A673 (cell line): ENCODE measurements at regions not wholly inside any gene's neighbourhood (a gene's known extent, or its start where the extent isn't known, plus 50 kb on each side); places are given as distances from the start of the nearest gene placed in this dataset.

Experiments
- BruUV-seq: library from RNA; stranded (reverse); fragments of 400-500 nt; replicated peaks from 2 replicates; lab custom pipeline; 2021; lab: Mats Ljungman, UMichigan
- CTCF ChIA-PET: fragments of 300-600 bp; sonication (Branson Sonifier 250); formaldehyde crosslinking; loops from one replicate; lab custom pipeline; 2022; ENCODE audit warnings: antibody characterized with exemption; lab: Charles Lee
- POLR2A ChIA-PET: fragments of 300-600 bp; sonication (Branson Sonifier 250); formaldehyde crosslinking; loops from one replicate; lab custom pipeline; 2022; ENCODE audit warnings: antibody characterized with exemption; ENCODE audit not compliant: low non-redundant PET; lab: Charles Lee
- DNase-seq: peaks from one replicate; pipeline ENCODE4 v3.0.0-alpha.2; 2015; ENCODE audit warnings: low spot score
- H3K27ac ChIP-seq: fragments of 200-600 bp; sonication (generic); 2 replicates; pipeline ENCODE4 v1.5.1; 2016; ENCODE audit warnings: mixed run types, low read depth, mild to moderate bottlenecking, mixed read lengths, antibody characterized with exemption, low read length; ENCODE audit not compliant: poor library complexity, severe bottlenecking
- H3K27me3 ChIP-seq: fragments of 200-600 bp; sonication (generic); replicated peaks from 2 replicates; pipeline ENCODE4 v1.6.1; 2017; ENCODE audit warnings: mixed run types, low read depth, mild to moderate bottlenecking, mixed read lengths, antibody characterized with exemption, low read length; ENCODE audit not compliant: insufficient read depth, poor library complexity
- H3K36me3 ChIP-seq: fragments of 200-600 bp; sonication (generic); 2 replicates; pipeline ENCODE4 v1.6.1; 2016; ENCODE audit warnings: mixed run types, mild to moderate bottlenecking, mixed read lengths, antibody characterized with exemption, low read length; ENCODE audit not compliant: insufficient read depth, poor library complexity, severe bottlenecking
- H3K4me1 ChIP-seq: fragments of 200-600 bp; sonication (generic); 2 replicates; pipeline ENCODE4 v1.6.1; 2017; ENCODE audit warnings: mixed run types, mild to moderate bottlenecking, mixed read lengths, antibody characterized with exemption, low read length; ENCODE audit not compliant: insufficient read depth, poor library complexity, severe bottlenecking
- H3K4me3 ChIP-seq: fragments of 200-600 bp; sonication (generic); 2 replicates; pipeline ENCODE4 v1.5.1; 2016; ENCODE audit warnings: low read depth, mixed run types, mild to moderate bottlenecking, mixed read lengths, low read length; ENCODE audit not compliant: poor library complexity, severe bottlenecking
- H3K9me3 ChIP-seq: fragments of 200-600 bp; sonication (generic); 2 replicates; pipeline ENCODE4 v1.6.1; 2016; ENCODE audit warnings: mixed run types, low read depth, mild to moderate bottlenecking, mixed read lengths, antibody characterized with exemption, low read length; ENCODE audit not compliant: poor library complexity, severe bottlenecking
- EZH2 ChIP-seq: fragments of 200-600 bp; sonication (generic); IDR thresholded peaks from 2 replicates; pipeline ENCODE4 v1.6.1; 2017; ENCODE audit warnings: borderline replicate concordance, low read depth, mild to moderate bottlenecking, mixed read lengths, antibody characterized with exemption, low read length; ENCODE audit not compliant: poor library complexity, severe bottlenecking
- intact Hi-C: fragments of 100-400 bp; cut with micrococcal nuclease; formaldehyde crosslinking; loops from one replicate; pipeline ENCODE4 v1.10.0; 2022; ENCODE audit not compliant: unreplicated experiment
- TF ChIP-seq, protein P1 (sequence below): fragments of 300-800, 200-600 bp; sonication (generic); conservative IDR thresholded peaks from 2 replicates; pipeline ENCODE4 v1.5.1; 2017; ENCODE audit warnings: low read depth, mild to moderate bottlenecking, antibody characterized with exemption, low read length, moderate library complexity, mixed read lengths

DNA sequence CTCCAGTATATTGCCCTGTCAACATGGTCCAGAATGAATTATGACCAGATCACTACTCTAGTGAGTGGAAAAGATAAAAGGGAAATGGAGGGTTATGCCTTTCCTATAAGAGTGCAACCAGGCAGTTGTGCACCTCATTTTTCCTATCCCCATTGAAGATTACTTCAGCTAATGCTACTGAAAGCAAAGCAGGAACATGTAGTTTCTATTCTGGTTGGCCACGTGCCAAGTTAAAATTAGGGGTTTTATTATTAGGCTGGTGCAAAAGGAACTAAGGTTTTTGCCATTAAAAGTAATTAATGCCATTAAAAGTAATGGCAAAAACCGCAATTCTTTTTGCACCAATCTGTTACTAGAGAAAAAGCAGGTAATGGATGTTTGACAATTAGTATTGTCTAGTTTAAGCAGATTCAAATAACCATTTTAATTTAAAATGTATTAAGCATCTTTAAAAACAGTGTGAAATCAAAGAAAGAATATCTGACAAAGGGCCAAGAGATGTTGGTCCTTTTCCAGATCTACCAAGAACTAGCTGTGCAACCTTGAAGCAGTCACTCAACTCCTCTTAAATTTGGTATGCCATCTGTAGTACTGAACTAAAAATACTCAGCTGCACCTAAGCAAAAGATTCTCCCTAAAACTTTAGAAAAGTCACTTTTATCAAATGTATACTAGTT, 567.5 kb upstream of the CCDC54 start:
- no peaks in the 10 kb centered on the region for H3K9me3 ChIP-seq
- intact Hi-C loops = no loop called here

DNA sequence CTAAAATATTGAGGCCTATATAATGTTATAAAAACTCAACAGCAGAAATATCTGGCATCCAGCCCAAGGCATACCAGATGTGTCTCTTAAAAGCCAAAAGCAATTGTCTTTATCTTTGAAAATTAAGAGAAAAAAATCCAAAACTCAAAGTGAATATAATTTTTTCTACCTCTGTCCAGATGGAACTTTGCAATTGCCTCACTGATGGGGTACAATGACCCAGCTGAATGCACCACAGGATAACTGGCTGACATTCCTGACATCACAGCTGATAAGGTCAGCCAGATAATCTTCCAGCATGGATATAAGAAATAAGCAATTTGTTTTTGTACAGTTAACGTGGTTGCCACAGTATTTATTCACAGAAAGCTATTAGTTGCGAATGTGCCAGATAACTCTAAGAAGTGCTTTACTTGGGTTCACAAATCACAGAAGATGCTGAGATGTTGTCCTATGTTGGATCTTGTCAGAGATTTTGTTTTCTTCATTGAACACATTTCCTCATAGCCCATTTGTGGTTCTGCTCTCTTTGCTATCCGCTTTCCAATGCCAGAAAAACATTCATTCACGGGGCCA, 566.9 kb upstream of the CCDC54 start:
- no peaks in the 10 kb centered on the region for H3K27me3 ChIP-seq
- no peak overlapping the region for H3K27ac ChIP-seq
- DNase-seq = no peak
- H3K4me1 ChIP-seq = peaks cover 23% of the 10 kb centered on the region
- intact Hi-C loops = no loop called here
- H3K4me3 ChIP-seq = no peak overlapping the region
- POLR2A ChIA-PET = no interaction called here
- no peaks in the 10 kb centered on the region for H3K36me3 ChIP-seq
- H3K9me3 ChIP-seq = no peaks in the 10 kb centered on the region
- CTCF ChIA-PET = no interaction called here
- no TSS peak for BruUV-seq
- TF ChIP-seq EZH2 = no peak

More for the DNA sequence above, 567.5 kb upstream of the CCDC54 start:
- CTCF ChIA-PET = no interaction called here
- Histone ChIP-seq H3K27ac (peak overlapping the region; percentile 9), H3K36me3 (no peaks in the 10 kb centered on the region), H3K4me3 (no peak overlapping the region), H3K27me3 (no peaks in the 10 kb centered on the region), H3K4me1 (peaks cover 23% of the 10 kb centered on the region)
- TF ChIP-seq, protein P1, sequence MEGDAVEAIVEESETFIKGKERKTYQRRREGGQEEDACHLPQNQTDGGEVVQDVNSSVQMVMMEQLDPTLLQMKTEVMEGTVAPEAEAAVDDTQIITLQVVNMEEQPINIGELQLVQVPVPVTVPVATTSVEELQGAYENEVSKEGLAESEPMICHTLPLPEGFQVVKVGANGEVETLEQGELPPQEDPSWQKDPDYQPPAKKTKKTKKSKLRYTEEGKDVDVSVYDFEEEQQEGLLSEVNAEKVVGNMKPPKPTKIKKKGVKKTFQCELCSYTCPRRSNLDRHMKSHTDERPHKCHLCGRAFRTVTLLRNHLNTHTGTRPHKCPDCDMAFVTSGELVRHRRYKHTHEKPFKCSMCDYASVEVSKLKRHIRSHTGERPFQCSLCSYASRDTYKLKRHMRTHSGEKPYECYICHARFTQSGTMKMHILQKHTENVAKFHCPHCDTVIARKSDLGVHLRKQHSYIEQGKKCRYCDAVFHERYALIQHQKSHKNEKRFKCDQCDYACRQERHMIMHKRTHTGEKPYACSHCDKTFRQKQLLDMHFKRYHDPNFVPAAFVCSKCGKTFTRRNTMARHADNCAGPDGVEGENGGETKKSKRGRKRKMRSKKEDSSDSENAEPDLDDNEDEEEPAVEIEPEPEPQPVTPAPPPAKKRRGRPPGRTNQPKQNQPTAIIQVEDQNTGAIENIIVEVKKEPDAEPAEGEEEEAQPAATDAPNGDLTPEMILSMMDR = no peak
- no peak for TF ChIP-seq EZH2
- no peak for DNase-seq
- BruUV-seq = no TSS peak
- POLR2A ChIA-PET = no interaction called here

DNA sequence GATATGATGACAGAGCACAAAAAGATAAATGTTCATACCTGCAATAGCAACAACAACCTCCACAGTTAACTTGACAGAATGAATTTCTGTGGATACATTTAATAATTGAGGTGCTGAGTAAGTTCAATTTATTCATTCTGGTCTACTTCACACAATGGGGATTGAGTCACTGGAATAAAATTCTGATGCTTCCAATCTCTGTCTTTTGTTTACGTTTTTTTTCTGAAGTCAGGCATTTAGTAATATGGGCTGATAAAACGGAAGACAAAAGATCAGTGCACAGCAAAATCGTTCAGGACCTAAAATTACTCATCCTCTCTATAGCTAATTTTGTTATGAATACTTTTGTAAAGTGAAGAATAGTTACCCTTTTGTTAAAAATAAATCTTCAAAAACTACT, 565.9 kb upstream of the CCDC54 start:
- intact Hi-C loops = no loop called here
- Histone ChIP-seq H3K36me3 (no peaks in the 10 kb centered on the region), H3K4me3 (no peak overlapping the region), H3K27ac (no peak overlapping the region), H3K27me3 (no peaks in the 10 kb centered on the region), H3K4me1 (peaks cover 23% of the 10 kb centered on the region), H3K9me3 (no peaks in the 10 kb centered on the region)
- peak; percentile 44 for DNase-seq
- no TSS peak for BruUV-seq
- TF ChIP-seq, protein P1 = no peak
- no peak for TF ChIP-seq EZH2
- ChIA-PET CTCF (no interaction called here), POLR2A (interaction anchor here (0.5 kb wide), 1 partner anchor 252 kb away, joined by 3 read pairs; no protein-coding TSS in a partner anchor)
